ENCODE measurements at regions not wholly inside any gene's neighbourhood (a gene's known extent, or its start where the extent isn't known, plus 50 kb on each side); places are given as distances from the start of the nearest gene placed in this dataset.

DNA sequence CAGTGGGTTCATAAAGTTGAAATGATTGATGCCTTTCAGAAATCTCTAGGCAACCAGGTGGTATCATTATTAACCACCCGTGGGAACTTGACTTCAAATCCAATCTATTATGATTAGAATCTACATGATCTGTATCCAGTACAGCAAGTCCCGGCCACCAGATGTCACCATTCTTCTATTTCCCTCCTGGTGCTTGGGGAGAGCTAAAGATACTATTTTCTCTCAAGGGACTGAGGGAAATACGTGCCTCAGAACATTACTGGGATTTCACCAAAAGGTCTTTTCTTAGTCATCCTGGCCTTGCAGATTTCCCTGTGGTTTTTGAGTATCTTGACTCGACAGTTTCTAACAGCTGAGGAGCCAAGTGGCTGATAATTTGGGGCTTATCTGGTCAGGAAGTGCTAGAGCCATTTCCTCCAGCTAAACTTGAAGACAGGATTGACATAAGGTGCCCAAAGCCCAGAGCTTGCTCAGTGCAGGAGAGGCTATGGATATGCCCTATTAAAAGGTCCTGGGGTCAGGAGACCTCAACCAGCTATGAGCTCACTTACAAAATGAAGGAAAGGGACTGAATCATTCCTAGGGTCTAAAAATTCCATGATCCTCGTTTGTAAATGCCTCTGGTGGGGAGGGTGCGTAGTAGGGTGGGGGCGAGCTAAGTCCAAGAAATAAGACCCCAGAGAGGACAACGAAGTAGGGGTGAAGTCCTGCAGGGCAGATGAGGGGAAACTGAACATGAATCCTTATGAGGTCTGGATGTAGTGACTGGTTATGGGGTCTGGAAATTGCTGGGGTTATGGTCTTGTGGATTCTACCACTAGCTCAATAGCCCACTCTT lies 135.4 kb upstream of the MGAT5 start:
- Histone ChIP-seq H3K4me2 (ENCODE audit: insufficient read depth, low read length) (peak overlapping the region; percentile 79), H3K27ac (ENCODE audit: extremely low read depth, low read depth, low read length) (peak overlapping the region; percentile 43; the same call in 2 of the 3 replicates), H3K9ac (ENCODE audit: insufficient read depth in 1 of 2, low read depth in 2 of 2, low read length in 2 of 2) (peak overlapping the region in 1 of 2 experiments; percentile 79; a peak in 1 of 4 replicates), H4K20me1 (replicated peaks; ENCODE audit: control insufficient read depth, insufficient read depth, low read length) (peaks cover 7% of the 10 kb centered on the region; the same call in 1 of the 2 replicates), H3K36me3 (ENCODE audit: control insufficient read depth, insufficient read depth, low read length) (no peaks in the 10 kb centered on the region), H3K4me1 (replicated peaks in 1 of 2; ENCODE audit: control insufficient read depth in 2 of 2, insufficient read depth in 2 of 2, low read length in 2 of 2) (peaks cover 11 to 23% of the 10 kb centered on the region in 2 experiments), H3K27me3 (ENCODE audit: control insufficient read depth in 2 of 2, insufficient read depth in 2 of 2, low read length in 2 of 2) (peaks cover 0 to 3% of the 10 kb centered on the region in 2 experiments; a peak in 4 of 5 replicates), H3K4me3 (no peak overlapping the region), H3K9me1 (ENCODE audit: control insufficient read depth, insufficient read depth, low read length) (no peaks in the 10 kb centered on the region), H3K79me2 (ENCODE audit: control insufficient read depth, insufficient read depth, low read length) (peaks cover 24% of the 10 kb centered on the region), H2AFZ (ENCODE audit: low read depth, low read length) (peak overlapping the region; percentile 76; the same call in 1 of the 2 replicates), H3K9me3 (replicated peaks; ENCODE audit: control insufficient read depth, insufficient read depth, low read depth, low read length) (no peaks in the 10 kb centered on the region)
- no TSS peak for BruUV-seq (replicated peaks)
- DNase-seq (ENCODE audit: extremely low read depth in 1 of 4, low spot score in 3 of 4) (peak; percentile 66 to 93 (median 74)), FAIRE-seq (peak; percentile 99), ATAC-seq (peak; percentile 80)
- in situ Hi-C loops (cut with MboI) (loop anchor here (10.0 to 25.0 kb wide), 3 partner anchors 126 to 336 kb away; no protein-coding TSS in a partner anchor), intact Hi-C loops (cut with micrococcal nuclease) (loop anchor here (1.0 to 5.0 kb wide), 8 partner anchors 31 to 333 kb away; no protein-coding TSS in a partner anchor)
- POLR2A ChIA-PET, result interaction anchor here (0.7 to 2.1 kb wide), 9 partner anchors 10 to 294 kb away, joined by 3 to 7 read pairs (median 4); no protein-coding TSS in a partner anchor
- WGBS (ENCODE audit: insufficient coverage, low coverage, missing lambda C conversion rate), result 11% methylated on average over 8 of the region's 8 CpGs
- CTCF ChIA-PET (ENCODE audit: low intra/inter-chr PET ratio), result interaction anchor here (0.7 to 3.0 kb wide), 5 partner anchors 80 to 332 kb away, joined by 3 to 27 read pairs (median 22); no protein-coding TSS in a partner anchor
- TF ChIP-seq, protein P1, sequence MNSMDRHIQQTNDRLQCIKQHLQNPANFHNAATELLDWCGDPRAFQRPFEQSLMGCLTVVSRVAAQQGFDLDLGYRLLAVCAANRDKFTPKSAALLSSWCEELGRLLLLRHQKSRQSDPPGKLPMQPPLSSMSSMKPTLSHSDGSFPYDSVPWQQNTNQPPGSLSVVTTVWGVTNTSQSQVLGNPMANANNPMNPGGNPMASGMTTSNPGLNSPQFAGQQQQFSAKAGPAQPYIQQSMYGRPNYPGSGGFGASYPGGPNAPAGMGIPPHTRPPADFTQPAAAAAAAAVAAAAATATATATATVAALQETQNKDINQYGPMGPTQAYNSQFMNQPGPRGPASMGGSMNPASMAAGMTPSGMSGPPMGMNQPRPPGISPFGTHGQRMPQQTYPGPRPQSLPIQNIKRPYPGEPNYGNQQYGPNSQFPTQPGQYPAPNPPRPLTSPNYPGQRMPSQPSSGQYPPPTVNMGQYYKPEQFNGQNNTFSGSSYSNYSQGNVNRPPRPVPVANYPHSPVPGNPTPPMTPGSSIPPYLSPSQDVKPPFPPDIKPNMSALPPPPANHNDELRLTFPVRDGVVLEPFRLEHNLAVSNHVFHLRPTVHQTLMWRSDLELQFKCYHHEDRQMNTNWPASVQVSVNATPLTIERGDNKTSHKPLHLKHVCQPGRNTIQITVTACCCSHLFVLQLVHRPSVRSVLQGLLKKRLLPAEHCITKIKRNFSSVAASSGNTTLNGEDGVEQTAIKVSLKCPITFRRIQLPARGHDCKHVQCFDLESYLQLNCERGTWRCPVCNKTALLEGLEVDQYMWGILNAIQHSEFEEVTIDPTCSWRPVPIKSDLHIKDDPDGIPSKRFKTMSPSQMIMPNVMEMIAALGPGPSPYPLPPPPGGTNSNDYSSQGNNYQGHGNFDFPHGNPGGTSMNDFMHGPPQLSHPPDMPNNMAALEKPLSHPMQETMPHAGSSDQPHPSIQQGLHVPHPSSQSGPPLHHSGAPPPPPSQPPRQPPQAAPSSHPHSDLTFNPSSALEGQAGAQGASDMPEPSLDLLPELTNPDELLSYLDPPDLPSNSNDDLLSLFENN (IDR thresholded peaks at IDR 0.05; ENCODE audit: low read depth in 2 of 2, low read length in 2 of 2), result peak in 1 of 2 experiments; percentile 98; a peak in 2 of 4 replicates
- TF ChIP-seq, protein P2, sequence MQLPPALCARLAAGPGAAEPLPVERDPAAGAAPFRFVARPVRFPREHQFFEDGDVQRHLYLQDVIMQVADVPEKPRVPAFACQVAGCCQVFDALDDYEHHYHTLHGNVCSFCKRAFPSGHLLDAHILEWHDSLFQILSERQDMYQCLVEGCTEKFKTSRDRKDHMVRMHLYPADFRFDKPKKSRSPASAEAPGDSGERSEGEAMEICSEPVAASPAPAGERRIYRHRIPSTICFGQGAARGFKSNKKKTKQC (CRISPR knock-in tag; IDR thresholded peaks at IDR 0.05), result no peak
- TF ChIP-seq ZNF184 (CRISPR knock-in tag; IDR thresholded peaks at IDR 0.05), result no peak
- TF ChIP-seq, protein P3, sequence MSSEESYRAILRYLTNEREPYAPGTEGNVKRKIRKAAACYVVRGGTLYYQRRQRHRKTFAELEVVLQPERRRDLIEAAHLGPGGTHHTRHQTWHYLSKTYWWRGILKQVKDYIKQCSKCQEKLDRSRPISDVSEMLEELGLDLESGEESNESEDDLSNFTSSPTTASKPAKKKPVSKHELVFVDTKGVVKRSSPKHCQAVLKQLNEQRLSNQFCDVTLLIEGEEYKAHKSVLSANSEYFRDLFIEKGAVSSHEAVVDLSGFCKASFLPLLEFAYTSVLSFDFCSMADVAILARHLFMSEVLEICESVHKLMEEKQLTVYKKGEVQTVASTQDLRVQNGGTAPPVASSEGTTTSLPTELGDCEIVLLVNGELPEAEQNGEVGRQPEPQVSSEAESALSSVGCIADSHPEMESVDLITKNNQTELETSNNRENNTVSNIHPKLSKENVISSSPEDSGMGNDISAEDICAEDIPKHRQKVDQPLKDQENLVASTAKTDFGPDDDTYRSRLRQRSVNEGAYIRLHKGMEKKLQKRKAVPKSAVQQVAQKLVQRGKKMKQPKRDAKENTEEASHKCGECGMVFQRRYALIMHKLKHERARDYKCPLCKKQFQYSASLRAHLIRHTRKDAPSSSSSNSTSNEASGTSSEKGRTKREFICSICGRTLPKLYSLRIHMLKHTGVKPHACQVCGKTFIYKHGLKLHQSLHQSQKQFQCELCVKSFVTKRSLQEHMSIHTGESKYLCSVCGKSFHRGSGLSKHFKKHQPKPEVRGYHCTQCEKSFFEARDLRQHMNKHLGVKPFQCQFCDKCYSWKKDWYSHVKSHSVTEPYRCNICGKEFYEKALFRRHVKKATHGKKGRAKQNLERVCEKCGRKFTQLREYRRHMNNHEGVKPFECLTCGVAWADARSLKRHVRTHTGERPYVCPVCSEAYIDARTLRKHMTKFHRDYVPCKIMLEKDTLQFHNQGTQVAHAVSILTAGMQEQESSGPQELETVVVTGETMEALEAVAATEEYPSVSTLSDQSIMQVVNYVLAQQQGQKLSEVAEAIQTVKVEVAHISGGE (CRISPR knock-in tag; IDR thresholded peaks at IDR 0.05), result peak in 1 of 3 experiments; percentile 84; a peak in 2 of 6 replicates
- TF ChIP-seq TAL1 (IDR thresholded peaks at IDR 0.05), result peak; percentile 95
- TF ChIP-seq ZNF24 (IDR thresholded peaks at IDR 0.05), result peak; percentile 73; the same call in 1 of the 2 replicates
- TF ChIP-seq BHLHE40 (IDR thresholded peaks at IDR 0.05; ENCODE audit: low read length), result peak; percentile 77
- TF ChIP-seq, protein P4, sequence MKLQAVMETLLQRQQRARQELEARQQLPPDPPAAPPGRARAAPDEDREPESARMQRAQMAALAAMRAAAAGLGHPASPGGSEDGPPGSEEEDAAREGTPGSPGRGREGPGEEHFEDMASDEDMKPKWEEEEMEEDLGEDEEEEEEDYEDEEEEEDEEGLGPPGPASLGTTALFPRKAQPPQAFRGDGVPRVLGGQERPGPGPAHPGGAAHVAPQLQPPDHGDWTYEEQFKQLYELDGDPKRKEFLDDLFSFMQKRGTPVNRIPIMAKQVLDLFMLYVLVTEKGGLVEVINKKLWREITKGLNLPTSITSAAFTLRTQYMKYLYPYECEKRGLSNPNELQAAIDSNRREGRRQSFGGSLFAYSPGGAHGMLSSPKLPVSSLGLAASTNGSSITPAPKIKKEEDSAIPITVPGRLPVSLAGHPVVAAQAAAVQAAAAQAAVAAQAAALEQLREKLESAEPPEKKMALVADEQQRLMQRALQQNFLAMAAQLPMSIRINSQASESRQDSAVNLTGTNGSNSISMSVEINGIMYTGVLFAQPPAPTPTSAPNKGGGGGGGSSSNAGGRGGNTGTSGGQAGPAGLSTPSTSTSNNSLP (IDR thresholded peaks at IDR 0.05; ENCODE audit: borderline replicate concordance, low read depth, low read length), result peak; percentile 74; the same call in 1 of the 2 replicates
- peak; percentile 83 for TF ChIP-seq PHB2 (IDR thresholded peaks at IDR 0.05; ENCODE audit: low read depth)
- TF ChIP-seq MTA3 (IDR thresholded peaks at IDR 0.05; ENCODE audit: borderline replicate concordance), result peak; percentile 85
